GM21786 (cell line): ENCODE measurements at regions not wholly inside any gene's neighbourhood (a gene's known extent, or its start where the extent isn't known, plus 50 kb on each side); places are given as distances from the start of the nearest gene placed in this dataset.

Source experiments
- ATAC-seq: cut with Tn5 transposase; IDR thresholded peaks from one replicate; pipeline ENCODE4 v1.9.1; 2021; ENCODE audit not compliant: unreplicated experiment

DNA sequence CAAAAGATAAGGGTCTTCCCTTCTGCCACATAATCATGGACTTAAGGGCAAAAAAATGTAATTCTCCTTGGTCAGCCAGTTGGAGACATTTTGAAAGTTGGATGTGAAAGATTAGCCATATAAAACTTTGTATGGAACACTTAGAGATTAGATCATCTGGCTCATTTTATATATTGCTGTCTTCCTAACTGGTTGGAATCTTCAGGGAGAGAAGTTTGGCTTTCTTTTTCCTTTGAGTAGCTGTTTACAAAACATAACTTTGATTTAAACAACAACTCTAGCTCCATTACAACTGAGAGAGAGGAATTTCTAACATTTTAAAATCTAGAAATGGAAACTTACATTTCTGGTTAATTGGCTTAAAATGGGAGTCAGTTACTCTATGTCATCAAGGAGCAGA lies 132.7 kb downstream of the RDH14 start:
- no peak for ATAC-seq

DNA sequence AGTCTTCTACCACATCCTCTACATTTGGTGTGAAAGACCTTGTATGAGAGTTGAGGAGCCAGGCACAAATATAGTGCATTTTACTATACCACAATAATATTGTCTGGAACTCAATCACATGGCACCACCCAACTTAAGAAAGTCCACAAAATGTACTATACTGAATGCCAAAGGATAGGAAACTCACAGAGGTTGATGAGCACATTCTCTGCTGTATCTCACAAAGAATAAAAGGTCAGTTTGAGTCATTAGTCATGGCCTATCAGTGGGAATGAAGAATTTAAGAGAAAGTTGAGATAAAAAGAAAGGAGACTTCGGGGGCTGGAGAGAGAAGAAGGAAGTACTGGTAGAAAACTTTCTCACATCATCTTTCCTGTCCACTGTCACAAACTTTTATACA lies 134.3 kb downstream of the RDH14 start:
- ATAC-seq = no peak

DNA sequence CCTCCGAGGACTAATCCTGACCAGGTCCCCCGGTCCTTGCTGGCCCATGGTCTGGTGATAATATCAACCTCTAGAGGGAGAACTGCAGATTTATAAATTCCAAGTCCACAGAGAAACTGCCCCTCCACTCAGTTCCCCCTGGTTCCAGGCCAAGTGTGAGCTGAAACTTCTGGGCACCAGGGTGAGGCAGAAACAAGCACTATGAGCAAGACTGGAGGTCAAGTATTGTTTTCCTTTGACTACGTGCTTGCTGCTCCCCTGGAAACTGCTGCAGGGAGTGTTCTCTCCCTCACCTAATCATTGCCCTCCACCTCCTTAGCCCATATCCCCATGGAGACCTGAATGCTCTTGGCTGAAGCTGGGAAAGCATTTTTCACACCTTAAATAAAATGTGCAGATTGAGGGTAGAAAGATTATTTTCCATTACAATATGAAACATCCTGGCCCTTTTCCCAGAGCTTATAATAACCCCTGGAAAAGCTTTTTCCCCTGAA lies 135.2 kb downstream of the RDH14 start:
- ATAC-seq = no peak

DNA sequence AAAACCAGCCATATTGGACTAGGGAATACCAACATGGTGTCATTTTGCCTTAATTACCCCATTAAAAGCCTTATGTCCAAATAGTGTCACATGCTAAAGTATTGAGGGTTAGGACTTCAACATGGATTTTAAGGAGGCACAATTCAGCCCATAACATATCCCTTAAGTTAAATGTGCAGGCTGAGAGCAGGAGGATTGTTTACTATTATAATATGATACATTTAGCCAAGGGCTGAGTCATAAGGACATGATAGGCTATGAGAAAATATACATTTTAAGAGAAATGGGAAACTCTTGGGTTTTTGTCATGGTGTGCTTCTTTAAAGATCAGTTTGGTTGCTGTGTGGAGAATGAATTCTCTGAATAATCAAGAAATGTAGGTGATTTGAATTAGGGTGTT lies 136.8 kb downstream of the RDH14 start:
- no peak for ATAC-seq

DNA sequence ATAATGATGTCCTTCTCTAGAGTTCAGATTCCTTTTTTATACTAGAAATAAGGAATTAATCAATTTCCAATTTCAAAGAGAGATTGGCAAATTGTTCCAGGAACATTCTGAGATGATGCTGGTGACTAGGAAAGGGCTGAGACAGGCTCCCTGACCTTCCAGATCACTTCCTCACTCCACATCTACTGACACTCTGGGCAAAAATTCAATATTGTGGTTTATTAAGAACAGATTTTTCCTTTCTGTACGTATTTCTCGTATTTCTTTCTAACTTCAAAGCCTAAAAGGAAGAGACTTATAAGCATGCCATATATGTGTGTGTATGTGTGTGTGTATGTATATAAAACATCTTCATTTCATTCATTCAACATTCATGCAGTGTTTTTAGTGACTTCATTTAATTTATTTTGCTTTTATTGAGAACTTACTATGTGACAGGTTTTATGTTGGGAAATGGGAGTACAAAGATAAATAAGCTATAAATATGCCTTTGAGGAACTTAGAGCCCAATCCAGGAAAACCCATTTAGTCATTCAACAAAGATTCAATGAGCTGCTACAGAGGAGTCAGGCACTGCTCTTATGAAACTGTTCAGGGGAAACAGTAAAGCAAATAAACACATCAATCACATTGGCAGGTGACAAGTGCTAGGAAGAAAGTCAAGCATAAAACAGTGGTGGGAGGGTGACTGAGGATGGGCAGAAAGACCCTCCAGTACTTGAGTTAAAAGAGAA lies 137.9 kb downstream of the RDH14 start:
- ATAC-seq = no peak

DNA sequence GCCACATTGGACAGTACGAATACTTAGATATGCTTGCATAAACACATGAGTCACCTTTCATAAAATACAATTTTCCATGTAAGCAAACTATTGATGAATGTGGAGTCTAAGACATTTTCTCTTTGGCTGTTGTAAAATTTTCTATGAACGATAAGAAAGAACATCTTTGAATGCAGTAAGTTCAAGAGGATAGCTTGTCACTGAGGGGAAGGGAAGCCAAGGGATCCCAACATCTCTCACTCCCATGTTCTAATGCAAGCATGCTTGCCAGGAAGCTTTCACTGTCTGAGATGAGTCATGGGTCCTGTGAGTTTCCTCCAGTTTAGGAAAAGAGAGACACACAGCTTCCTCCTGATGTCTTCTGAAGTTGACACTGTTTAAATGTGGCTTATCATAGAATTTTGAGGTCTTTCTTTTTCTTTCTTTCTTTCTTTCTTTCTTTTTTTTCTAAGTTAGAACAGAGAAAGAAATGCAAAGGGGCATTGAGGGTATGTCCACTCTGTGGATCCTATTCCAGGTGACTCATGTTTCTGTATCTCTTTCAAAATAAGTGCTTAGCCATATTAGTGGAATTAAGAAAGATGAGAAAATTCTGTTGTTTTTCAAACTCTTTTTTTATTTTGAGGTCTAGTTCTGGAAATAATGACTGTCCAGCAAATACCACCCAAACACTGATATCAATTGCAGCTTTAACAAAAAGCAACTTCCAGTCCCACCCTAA lies 146.6 kb downstream of the RDH14 start:
- no peak for ATAC-seq

DNA sequence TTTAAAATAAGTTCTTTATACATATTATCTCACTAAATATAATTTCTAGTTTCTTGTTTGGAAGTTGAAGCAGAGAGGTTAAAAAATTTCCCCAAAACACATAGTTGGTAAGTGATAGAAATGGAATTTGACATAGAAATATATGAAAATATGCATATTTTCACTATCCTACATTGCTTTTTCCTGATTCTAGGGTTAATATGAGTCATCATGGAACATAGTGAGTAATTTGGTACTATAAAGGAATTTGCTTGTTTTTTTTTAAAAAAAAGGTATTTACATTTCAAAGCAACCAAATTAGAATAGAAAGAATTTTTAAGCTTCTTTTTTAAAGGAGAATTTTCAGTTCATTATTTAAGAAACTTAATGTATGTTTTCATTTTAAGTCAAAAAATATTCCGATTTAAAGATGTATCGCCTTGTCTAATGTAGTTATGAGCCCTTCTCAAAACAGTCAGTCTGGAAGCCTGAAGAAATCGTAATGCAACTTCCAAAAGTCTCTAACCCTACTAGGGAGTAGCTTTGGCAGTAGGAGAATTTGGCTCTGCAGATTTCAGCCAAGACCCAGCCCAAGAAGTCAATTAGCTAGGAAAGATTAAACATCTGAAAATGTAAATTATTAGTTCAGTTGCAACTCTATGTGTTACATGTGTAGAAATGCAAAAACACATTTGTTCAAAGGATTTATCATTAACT lies 147.3 kb downstream of the RDH14 start:
- no peak for ATAC-seq

DNA sequence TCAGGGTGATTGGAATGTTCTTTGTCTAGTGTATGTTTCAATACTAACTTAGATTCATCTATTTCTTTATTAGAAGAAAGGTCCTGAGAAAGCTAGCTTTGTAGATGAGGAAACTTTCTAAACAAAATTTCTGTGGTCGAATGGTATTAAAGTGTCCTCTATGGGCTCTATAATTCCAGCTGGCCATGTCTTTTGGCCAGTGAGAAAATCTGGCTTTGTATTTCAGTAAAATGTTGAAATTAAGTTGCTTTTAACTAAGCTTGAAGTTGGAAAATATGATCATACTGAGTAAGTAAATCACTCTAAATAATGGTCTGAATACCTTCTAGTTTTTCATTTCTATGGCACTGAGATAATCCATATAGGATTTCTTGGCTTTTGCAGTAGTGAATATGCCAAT lies 148.8 kb downstream of the RDH14 start:
- no peak for ATAC-seq

DNA sequence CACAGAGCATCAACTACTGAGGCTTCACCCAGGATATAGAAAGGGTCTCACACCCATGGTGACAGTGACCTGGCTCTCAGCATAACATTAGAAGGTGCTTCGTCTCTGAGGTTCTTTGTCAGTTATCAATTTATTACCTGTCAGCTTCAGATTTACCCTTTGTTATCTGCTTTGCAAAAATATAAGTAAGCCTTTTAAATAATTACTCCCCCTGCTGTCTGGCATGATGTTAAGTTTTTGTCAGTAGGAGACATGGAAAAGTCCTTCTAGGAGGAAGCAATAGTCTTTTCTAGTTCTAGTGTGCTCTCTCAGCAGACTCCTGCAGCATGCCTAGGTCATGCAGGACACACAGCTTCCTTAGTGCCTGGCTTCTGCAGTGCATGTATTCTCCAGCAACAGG lies 149.9 kb downstream of the RDH14 start:
- ATAC-seq = no peak

DNA sequence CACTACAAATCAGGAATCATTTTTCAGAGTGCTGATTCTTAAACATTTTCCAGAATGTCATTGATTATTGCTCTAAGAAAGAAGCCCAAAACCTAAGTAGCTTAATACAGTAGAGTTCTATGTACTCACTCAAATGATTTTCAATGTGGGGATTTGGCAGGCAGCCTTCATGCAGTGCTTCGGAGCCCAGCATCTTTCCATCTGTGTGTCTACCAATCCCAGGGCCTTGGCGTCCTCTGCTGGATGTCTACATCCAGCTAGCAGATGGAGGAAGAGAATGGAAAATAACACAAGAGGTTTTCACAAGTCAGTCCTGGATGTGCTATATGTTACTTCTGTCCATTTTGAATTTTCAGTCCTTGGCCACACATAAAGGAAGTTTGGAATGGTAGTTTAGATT lies 151.8 kb downstream of the RDH14 start:
- no peak for ATAC-seq

DNA sequence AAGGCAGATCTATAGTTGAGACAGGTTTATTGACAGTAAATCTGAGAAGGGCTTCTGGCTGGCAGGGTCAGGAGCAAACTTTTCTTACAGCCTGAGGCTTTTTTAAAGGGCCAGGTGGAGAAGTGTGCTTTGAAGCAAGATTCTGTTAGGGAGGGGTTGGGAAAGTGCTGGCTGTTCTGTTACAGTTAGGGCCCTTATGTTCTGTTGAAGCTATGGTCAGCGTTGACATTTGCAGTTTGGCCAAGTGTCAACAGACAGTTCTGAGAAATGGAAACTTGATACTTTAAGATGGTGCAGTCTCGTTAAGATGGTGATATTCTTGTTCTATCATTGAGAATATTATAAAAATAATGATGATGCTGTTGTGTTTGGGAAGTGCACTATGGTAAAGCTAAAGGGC lies 154.2 kb downstream of the RDH14 start:
- no peak for ATAC-seq

DNA sequence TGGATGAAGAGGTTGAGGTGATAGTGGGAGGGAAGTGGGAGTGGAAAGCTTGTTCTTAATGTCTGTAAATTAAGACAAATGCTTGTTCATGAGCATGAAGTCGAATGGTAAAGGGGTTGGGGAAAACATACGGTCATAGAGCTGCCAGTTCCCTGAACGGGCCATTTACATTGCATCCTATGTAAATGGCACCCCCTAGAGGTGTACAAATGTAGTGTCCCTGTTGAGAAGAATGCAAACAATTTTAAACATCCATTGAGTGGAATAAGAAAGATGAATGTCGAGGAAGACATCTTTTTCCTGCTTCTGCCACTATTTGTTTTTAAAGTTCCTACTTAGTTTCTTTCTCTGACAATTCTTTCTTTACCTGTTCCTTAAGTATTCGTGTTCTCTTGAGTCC lies 155.7 kb downstream of the RDH14 start:
- ATAC-seq = no peak

DNA sequence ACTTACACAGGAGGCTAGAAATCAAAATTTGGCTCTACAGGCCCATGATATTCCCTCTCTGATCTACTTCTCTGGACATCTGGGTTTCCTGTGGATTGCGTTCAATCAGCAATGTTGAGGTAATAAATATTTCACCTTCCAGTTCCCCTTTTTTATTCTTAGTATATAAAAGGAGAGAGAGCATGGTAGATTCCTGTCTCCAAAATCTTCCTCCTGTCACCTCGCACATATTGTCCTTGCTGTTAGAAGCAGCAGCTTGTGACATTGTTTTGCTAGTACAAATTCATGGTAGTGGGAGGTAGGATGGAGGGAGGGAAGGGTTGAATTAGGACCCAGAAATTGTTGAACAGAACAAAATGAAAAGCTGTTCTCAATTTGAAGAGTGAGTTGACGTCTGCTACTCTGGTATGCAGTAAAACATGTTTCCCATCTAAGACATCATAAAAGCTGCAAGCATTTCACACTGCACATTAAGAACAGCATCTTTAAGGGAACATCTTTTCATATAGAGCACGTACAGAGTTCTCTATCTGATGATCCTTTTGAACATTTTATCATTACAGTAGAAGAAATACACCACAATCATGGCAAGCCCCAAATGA lies 156.4 kb downstream of the RDH14 start:
- ATAC-seq = no peak

DNA sequence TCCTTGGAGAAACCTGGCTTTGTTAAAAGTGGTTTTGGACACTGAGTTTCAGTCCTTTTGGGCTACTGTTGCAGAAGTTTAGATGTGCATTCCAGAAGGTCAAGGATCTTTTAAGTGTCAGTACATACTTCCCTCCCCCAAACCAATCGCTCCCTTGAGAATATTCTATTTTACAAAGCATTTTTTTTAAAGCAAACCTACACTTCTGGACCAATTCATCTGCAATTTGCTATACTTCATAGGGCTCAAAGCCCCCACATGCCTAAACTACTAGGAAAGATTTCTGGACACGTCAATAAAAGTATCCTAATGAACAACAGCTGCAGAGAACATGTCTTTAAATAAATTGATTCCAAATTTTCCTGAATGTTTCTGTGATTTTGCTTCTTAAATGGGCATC lies 157.6 kb downstream of the RDH14 start:
- ATAC-seq = no peak

DNA sequence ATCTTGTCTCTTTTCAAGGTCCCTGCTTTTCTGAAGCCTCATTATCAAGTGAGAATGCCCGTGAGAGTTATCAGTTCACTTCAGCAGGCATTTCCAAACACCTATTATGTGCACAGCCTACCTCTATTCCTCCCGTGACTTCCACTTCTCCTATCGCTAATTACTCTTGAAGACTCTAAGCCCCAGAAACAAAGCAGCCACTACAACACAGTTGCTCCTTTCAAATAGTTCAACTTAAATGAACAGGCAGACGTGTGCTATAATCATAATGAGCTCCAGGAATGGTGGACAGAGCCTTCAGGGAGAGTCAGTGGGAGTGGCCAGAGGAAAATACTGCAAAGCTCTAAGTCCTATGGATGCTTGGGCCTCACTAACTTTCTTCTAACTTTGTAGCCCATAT lies 159.0 kb downstream of the RDH14 start:
- no peak for ATAC-seq

DNA sequence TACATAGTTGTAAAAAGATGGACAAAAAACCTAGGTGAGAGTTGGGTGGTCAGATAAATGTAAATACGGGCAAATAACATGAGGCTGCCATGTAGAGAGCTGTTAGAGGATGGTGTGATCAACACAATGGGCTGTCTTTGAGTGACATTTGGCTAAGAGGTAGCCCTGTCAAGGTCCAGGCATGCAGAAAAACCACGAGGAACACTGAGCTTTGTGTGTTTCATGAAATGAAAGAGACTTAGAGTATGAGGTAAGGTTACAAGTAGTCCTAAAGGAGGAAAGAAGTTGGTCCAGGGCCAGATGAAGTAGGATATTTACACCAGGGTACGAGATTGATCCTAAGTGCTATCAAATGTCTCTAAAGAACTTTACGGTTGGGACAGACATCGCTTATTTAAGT lies 160.9 kb downstream of the RDH14 start:
- no peak for ATAC-seq

DNA sequence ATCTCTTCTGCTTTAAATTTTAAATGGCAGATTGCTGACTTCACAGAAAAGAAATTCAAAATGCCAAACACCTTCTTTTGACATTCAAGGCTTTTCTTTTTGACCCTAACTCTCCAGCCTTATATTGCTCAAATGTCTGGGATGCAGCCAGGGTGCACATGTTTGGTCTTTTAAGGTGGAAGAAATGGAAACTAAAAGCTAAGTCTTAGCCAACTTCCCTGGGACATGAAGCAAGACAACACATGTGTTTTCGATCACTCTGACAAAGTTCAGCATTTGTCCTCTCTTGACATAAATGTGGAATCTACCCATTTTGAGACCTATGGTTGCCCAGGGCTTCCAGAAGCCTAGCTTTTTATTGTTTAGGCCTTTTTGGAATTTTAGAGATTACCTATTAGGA lies 161.6 kb downstream of the RDH14 start:
- ATAC-seq = no peak

DNA sequence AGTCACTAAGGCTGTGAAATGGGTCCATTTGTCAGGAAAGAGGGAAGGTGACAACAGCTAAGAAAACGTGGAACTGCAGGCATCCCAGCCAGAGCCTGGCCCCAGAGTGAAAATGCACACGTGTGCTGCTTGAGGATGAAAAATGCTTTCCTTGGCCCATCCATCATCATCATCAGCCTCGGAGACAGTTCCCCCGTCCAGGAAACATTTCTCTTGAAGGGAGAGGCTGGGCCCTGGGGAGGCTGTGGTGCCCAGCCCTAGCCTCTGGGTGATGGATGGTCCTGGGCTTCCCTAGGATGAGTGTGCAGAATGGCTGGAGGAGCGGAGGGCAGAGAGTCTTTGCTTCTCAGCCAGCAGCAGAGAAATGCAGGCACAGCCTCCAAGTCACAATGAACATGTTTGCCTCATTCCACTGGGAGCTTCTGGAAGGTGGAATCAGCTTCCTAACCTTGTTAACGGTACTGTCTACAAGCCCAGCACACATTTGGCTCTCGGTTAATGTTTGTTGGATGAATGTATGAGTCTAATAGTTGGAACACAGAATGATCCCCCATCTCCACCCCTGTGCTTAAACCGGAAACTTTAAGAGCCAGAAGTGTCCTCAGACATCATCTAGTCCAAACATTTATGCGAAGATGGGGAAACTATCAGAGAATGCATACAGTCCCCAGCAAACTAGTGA lies 164.0 kb downstream of the RDH14 start:
- no peak for ATAC-seq

DNA sequence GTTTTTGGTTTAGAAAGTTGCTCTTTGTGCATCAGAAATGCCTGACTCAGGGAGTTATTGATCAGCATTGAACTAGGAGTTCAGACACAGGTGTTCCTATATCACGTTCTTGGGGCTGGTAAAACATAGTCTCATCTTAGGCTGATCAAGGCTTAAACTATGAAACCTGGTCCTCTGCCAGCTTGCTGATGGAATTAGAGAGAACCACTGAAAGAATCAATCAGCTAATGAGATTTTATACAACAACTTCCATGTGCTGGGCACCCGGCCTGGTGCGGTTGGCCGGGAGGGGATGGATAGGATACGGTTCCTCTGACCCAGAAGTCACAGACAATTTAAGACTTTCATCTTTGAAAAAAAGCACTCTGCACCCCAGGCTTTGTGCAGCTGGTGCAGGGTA lies 164.9 kb downstream of the RDH14 start:
- no peak for ATAC-seq

DNA sequence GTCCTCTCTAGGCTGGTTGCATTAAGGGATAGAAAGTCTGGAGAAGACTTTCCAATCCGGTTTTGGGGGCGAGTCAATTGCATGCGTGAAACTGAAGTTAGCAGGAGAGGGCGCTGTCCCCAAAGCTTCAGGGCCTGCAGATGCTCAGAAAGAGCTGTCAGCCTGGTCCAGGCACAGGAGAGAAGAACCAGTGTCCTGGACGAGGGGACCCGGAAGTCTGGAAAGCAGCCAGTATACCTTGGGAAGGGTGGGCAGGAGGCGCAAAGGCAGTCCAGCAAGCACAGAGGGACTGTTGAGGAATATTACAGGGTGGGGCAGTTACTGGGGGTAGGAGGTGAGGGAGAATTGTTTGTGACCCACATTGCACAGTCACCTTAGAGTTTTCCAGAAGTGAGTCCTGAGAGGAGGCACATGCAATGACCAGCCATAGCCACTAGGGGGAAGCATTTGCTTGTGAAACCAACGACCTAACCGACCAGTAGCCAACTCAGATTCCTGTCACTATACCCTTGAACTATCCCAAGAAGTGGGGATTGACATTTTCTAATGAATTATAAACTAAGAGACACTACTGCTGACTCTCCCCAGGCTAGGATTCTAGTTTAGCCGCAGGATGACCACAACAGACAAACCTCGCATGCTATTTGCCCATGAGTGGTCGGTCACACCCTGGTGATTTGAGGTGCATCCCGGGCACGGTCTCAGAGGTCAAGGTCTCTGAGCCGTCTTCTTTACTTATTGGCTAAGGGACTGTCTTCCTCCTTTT lies 172.8 kb downstream of the RDH14 start:
- peak; percentile 93 for ATAC-seq
